HUES64 (cell line): ENCODE measurements at regions not wholly inside any gene's neighbourhood (a gene's known extent, or its start where the extent isn't known, plus 50 kb on each side); places are given as distances from the start of the nearest gene placed in this dataset.

Source experiments
- H3K27ac ChIP-seq: 2 replicates; pipeline ENCODE4 v1.7.0; 2013; ENCODE audit warnings: low read depth, low read length, inconsistent platforms
- H3K27me3 ChIP-seq: 2 replicates; pipeline ENCODE4 v1.6.1; 2013; ENCODE audit warnings: mild to moderate bottlenecking, low read length; ENCODE audit not compliant: insufficient read depth
- H3K36me3 ChIP-seq: 2 replicates; pipeline ENCODE4 v1.6.1; 2013; ENCODE audit warnings: mild to moderate bottlenecking, low read length; ENCODE audit not compliant: insufficient read depth
- H3K4me1 ChIP-seq: 2 replicates; pipeline ENCODE4 v1.6.1; 2013; ENCODE audit warnings: mild to moderate bottlenecking, low read length, moderate library complexity; ENCODE audit not compliant: insufficient read depth
- H3K4me3 ChIP-seq: 2 replicates; pipeline ENCODE4 v1.5.1; 2013; ENCODE audit warnings: mild to moderate bottlenecking, low read length, moderate library complexity
- H3K9ac ChIP-seq: 2 replicates; pipeline ENCODE4 v1.6.1; 2013; ENCODE audit warnings: mild to moderate bottlenecking, low read depth, low read length
- H3K9me3 ChIP-seq: 2 replicates; pipeline ENCODE4 v1.6.1; 2013; ENCODE audit warnings: low read depth, low read length; ENCODE audit not compliant: insufficient read depth
- WGBS: fragments of 150-250, 120-280 bp; methylation state at CpG from one replicate; pipeline ENCODE4 v1.1.7; 2013; ENCODE audit warnings: missing lambda C conversion rate; 5-methylcytosine and 5-hydroxymethylcytosine counted together

GRCh38 chr5:7068899-7069298 lies 327.0 kb upstream of the ADCY2 start:
- H3K36me3 ChIP-seq = no peaks in the 10 kb centered on the region
- WGBS = 94% methylated on average over 5 of the region's 5 CpGs
- H3K4me3 ChIP-seq = no peak overlapping the region
- H3K4me1 ChIP-seq = no peaks in the 10 kb centered on the region
- no peak overlapping the region for H3K27ac ChIP-seq
- H3K27me3 ChIP-seq = no peaks in the 10 kb centered on the region
- H3K9ac ChIP-seq = no peak overlapping the region
- no peaks in the 10 kb centered on the region for H3K9me3 ChIP-seq

DNA sequence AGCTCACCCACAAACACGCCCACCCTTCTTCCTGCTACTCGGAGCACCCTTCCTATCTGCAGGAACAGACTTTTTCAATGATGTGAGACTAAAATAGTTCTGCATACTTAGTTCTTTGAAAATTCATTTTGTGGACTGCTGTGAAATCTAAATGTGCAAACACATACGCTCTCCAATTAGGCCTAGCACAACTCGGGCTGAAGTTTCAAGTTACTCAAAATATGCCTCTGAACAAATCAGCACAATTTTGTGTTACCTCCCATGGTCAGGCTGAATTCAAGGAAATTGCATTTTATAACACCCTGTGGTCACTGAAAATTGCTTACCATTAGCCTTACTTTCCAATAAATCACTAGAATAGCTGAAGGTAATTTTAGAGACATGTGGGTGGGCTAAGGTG lies 323.8 kb upstream of the ADCY2 start:
- Histone ChIP-seq H3K27ac (no peak overlapping the region), H3K9me3 (no peaks in the 10 kb centered on the region), H3K4me1 (no peaks in the 10 kb centered on the region), H3K36me3 (no peaks in the 10 kb centered on the region), H3K9ac (no peak overlapping the region), H3K4me3 (no peak overlapping the region), H3K27me3 (no peaks in the 10 kb centered on the region)
- 68% methylated on average over 4 of the region's 4 CpGs for WGBS

- H3K4me1 ChIP-seq = peaks cover 4% of the 10 kb centered on the region; the same call in 1 of the 2 replicates
- no peak overlapping the region for H3K9ac ChIP-seq
- H3K36me3 ChIP-seq = no peaks in the 10 kb centered on the region
- H3K27ac ChIP-seq = no peak overlapping the region
- no peaks in the 10 kb centered on the region for H3K9me3 ChIP-seq
- H3K4me3 ChIP-seq = no peak overlapping the region
- WGBS = 95% methylated on average over 6 of the region's 6 CpGs
- no peaks in the 10 kb centered on the region for H3K27me3 ChIP-seq
Measured at GRCh38 chr5:7073666-7074065, 322.3 kb upstream of the ADCY2 start.

DNA sequence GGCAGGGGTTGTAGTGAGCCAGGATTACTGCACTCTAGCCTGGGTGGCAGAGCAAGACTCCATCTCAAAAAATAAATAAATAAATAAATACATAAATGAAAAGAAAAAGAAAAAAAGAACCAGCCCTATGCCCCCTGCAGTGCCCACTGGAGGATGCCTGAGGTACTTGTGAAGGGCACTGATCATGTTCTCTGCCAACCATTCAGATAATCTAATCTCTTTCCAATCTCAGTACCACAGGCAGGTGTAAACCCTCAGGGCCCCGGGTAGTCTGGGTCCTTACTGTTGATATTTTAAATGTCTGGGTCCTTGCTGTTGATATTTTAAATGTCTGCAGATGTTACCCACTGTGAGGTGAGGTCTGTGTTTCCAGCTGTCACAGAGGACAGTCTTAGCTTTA lies 321.8 kb upstream of the ADCY2 start:
- Histone ChIP-seq H3K36me3 (no peaks in the 10 kb centered on the region), H3K4me1 (peaks cover 7% of the 10 kb centered on the region; the same call in 1 of the 2 replicates), H3K9ac (no peak overlapping the region), H3K4me3 (no peak overlapping the region), H3K9me3 (no peaks in the 10 kb centered on the region), H3K27ac (no peak overlapping the region), H3K27me3 (no peaks in the 10 kb centered on the region)
- WGBS = 85% methylated on average over 1 of the region's 1 CpG

GRCh38 chr5:7075470-7075869 lies 320.5 kb upstream of the ADCY2 start:
- no peak overlapping the region for H3K9ac ChIP-seq
- H3K27me3 ChIP-seq = no peaks in the 10 kb centered on the region
- H3K9me3 ChIP-seq = no peaks in the 10 kb centered on the region
- H3K27ac ChIP-seq = no peak overlapping the region
- peaks cover 19% of the 10 kb centered on the region for H3K4me1 ChIP-seq
- 64% methylated on average over 1 of the region's 1 CpG for WGBS
- no peak overlapping the region for H3K4me3 ChIP-seq
- no peaks in the 10 kb centered on the region for H3K36me3 ChIP-seq

DNA sequence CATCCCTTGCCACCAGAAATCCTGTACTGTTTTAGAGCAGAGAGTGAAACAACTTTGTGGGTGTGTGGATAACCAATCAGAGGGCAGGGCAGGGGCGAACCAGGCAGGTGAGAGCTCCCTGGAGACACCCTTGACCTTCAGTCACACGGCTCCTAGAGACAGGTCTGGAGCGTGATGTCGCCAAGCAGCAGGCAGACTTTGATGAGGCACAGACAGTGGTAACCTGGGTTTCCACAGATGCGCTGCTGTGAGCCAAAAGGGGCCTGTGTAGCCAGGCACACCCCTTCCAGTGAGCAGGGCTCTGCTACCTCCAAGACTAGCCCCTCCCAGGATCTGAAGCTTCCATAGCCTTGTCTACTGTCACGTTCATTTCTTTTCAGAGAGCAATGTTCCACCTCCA lies 317.8 kb upstream of the ADCY2 start:
- no peaks in the 10 kb centered on the region for H3K36me3 ChIP-seq
- 84% methylated on average over 6 of the region's 6 CpGs for WGBS
- H3K27me3 ChIP-seq = no peaks in the 10 kb centered on the region
- H3K9ac ChIP-seq = no peak overlapping the region
- H3K4me3 ChIP-seq = no peak overlapping the region
- no peaks in the 10 kb centered on the region for H3K9me3 ChIP-seq
- H3K27ac ChIP-seq = no peak overlapping the region
- peaks cover 19% of the 10 kb centered on the region for H3K4me1 ChIP-seq

DNA sequence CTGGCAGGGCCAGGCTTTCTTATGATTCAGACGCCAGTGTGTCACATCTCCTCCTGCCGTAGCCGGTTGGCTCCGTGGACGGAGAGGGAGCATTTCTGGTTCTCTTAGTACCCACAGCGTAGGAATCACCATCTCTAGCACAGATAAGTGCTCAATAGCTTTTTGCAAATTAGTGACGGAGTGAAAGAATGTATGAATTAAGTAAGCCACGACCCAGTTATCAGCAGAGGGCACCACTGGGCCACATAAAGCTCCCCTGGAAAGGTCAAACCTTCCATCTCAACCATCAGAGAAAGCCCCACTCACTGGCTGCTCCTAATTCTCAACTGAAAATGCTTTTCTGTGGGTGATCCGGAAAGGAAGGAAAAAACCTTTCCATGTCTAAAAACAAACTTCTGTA lies 317.0 kb upstream of the ADCY2 start:
- H3K27me3 ChIP-seq = no peaks in the 10 kb centered on the region
- no peaks in the 10 kb centered on the region for H3K36me3 ChIP-seq
- WGBS = 45% methylated on average over 7 of the region's 9 CpGs
- H3K4me1 ChIP-seq = peaks cover 19% of the 10 kb centered on the region
- H3K9ac ChIP-seq = no peak overlapping the region
- H3K9me3 ChIP-seq = no peaks in the 10 kb centered on the region
- no peak overlapping the region; the same call in 1 of the 2 replicates for H3K27ac ChIP-seq
- no peak overlapping the region for H3K4me3 ChIP-seq

- Histone ChIP-seq H3K27me3 (no peaks in the 10 kb centered on the region), H3K9me3 (no peaks in the 10 kb centered on the region), H3K9ac (no peak overlapping the region), H3K27ac (no peak overlapping the region), H3K36me3 (no peaks in the 10 kb centered on the region), H3K4me1 (peaks cover 19% of the 10 kb centered on the region), H3K4me3 (no peak overlapping the region)
- WGBS = 88% methylated on average over 7 of the region's 7 CpGs
Measured at GRCh38 chr5:7080501-7080900, 315.4 kb upstream of the ADCY2 start.

DNA sequence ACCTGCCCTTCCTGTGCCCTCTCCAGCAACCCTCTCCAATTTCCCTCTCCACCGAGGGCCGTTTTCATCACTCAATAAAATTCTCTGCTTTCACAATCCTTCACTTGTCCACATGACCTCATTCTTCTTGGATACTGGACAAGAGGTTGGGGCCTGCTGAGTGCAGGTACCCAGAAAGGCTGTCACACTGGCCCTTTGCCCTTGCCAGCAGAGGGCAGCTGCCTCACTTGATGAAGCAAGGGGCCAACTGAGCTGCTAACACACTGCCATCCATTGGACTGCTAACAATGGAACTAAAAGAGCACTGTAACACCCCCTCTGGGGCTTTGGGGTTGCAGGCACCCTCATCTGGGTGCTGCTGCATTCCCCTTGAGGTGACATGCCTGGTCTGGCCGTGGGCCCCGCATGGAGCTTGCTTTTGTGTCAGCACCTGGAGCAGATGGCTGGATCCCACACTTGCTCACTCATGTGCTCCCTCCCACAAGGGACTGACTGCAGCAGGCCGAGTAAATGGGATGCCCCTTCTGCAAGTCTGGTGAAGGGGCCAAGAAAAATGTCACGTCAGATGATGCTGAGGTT lies 308.1 kb upstream of the ADCY2 start:
- Histone ChIP-seq H3K27me3 (no peaks in the 10 kb centered on the region), H3K4me3 (no peak overlapping the region), H3K4me1 (peaks cover 5% of the 10 kb centered on the region; the same call in 1 of the 2 replicates), H3K27ac (no peak overlapping the region), H3K9ac (no peak overlapping the region), H3K9me3 (no peaks in the 10 kb centered on the region), H3K36me3 (no peaks in the 10 kb centered on the region)
- WGBS = 87% methylated on average over 6 of the region's 6 CpGs

DNA sequence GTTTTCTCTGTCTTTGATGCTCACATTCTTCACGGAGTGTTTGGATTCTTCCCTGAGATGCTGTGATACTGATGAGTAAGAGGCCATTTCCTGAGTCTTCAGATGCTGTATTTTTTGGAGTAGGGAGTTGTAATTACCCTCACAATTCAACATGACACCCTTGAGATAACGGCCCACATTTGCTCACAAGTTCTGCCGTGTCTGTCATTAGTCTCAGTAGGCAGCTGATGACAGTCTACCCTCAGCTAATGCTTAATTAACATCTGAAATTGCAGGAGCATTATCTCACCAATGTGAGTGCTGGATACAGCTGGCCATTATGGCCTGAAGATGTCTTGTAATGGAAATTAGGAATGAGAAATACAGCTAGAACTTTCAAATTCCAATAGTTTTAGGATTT lies 307.1 kb upstream of the ADCY2 start:
- Histone ChIP-seq H3K36me3 (no peaks in the 10 kb centered on the region), H3K4me3 (no peak overlapping the region), H3K9ac (no peak overlapping the region), H3K9me3 (no peaks in the 10 kb centered on the region), H3K27ac (no peak overlapping the region), H3K27me3 (no peaks in the 10 kb centered on the region), H3K4me1 (peaks cover 5% of the 10 kb centered on the region; the same call in 1 of the 2 replicates)
- WGBS = 59% methylated on average over 3 of the region's 3 CpGs

DNA sequence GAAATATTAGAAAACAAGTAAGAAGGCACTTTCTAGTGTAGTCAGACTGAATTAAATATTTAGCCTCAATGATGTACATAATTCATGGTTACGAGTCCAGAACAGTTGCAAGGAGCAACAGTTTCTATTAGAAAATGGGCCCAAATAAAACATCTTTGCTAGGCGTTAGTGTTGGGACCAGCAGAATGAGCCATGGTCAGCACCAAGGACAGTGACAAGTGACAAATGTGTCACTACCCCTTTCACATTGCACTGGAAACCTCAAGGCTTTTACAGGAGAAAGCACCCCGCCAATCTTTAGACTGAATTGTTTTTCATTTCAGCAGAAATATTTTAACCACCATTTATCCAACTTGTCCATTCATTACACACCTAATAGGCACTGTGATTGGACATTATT lies 301.3 kb upstream of the ADCY2 start:
- H3K27ac ChIP-seq = no peak overlapping the region
- WGBS = 43% methylated on average over 3 of the region's 3 CpGs
- H3K4me3 ChIP-seq = no peak overlapping the region
- H3K4me1 ChIP-seq = peaks cover 4% of the 10 kb centered on the region; the same call in 1 of the 2 replicates
- no peaks in the 10 kb centered on the region for H3K36me3 ChIP-seq
- no peaks in the 10 kb centered on the region for H3K27me3 ChIP-seq
- H3K9ac ChIP-seq = no peak overlapping the region
- H3K9me3 ChIP-seq = no peaks in the 10 kb centered on the region

- Histone ChIP-seq H3K27ac (no peak overlapping the region), H3K9me3 (no peaks in the 10 kb centered on the region), H3K9ac (no peak overlapping the region), H3K36me3 (no peaks in the 10 kb centered on the region), H3K27me3 (no peaks in the 10 kb centered on the region), H3K4me1 (no peaks in the 10 kb centered on the region), H3K4me3 (no peak overlapping the region)
- WGBS = 93% methylated on average over 2 of the region's 2 CpGs
Measured at GRCh38 chr5:7096294-7096693, 299.6 kb upstream of the ADCY2 start.
